ENCODE measurements at regions not wholly inside any gene's neighbourhood (a gene's known extent, or its start where the extent isn't known, plus 50 kb on each side); places are given as distances from the start of the nearest gene placed in this dataset.

GRCh38 chr2:790081-790480 is 112.9 kb upstream of the TMEM18 start:
- H3K36me3 ChIP-seq (ENCODE audit: control insufficient read depth in 2 of 4, insufficient read depth in 4 of 4, low read length in 3 of 4), result no peaks in the 10 kb centered on the region
- no peak overlapping the region for H4K8ac ChIP-seq (ENCODE audit: extremely low read depth, insufficient read depth, low read length)
- H3K4me1 ChIP-seq (replicated peaks in 1 of 4; ENCODE audit: control insufficient read depth in 3 of 4, insufficient read depth in 4 of 4, low read length in 3 of 4), result peaks cover 0 to 3% (median 0%) of the 10 kb centered on the region in 4 experiments; a peak in 1 of 7 replicates
- no peaks in the 10 kb centered on the region for H4K20me1 ChIP-seq (replicated peaks in 1 of 2; ENCODE audit: control insufficient read depth in 1 of 2, insufficient read depth in 2 of 2, low read length in 2 of 2)
- ChIA-PET POLR2A (ENCODE audit: partially characterized antibody) (interaction anchor here (0.5 to 1.7 kb wide), 2 partner anchors 112 to 862 kb away, joined by 3 to 4 read pairs; no protein-coding TSS in a partner anchor), CTCF (ENCODE audit: partially characterized antibody) (interaction anchor here (2.2 kb wide), 1 partner anchor 75 kb away, joined by 11 read pairs; no protein-coding TSS in a partner anchor)
- H3K14ac ChIP-seq (ENCODE audit: insufficient read length), result no peak overlapping the region
- H3K4me2 ChIP-seq (ENCODE audit: insufficient read depth in 1 of 2, low read depth in 2 of 2, low read length in 2 of 2), result no peak overlapping the region
- no peak overlapping the region for H2BK20ac ChIP-seq (ENCODE audit: low read length)
- H2AFZ ChIP-seq (ENCODE audit: low read length), result no peak overlapping the region
- no peak overlapping the region for H2AK5ac ChIP-seq (ENCODE audit: low read depth, low read length)
- H3K79me1 ChIP-seq (ENCODE audit: low read depth, low read length), result no peaks in the 10 kb centered on the region
- DNase-seq (ENCODE audit: low read depth in 1 of 2, low spot score in 2 of 2) (no peak), FAIRE-seq (no peak)
- WGBS, 2 experiments (ENCODE audit: extremely low coverage in 1 of 2, insufficient coverage in 1 of 2, insufficient read length in 1 of 2, insufficient replicate concordance in 2 of 2, low coverage in 1 of 2, low lambda C conversion rate in 2 of 2, missing lambda C conversion rate in 1 of 2), result 90% methylated on average over 1 of the region's 3 CpGs; no CpG with 5 or more reads in 1 of the 2 experiments
- TF ChIP-seq KDM1A (IDR thresholded peaks at IDR 0.05; ENCODE audit: borderline replicate concordance, low read length), result no peak
- no peak for TF ChIP-seq KDM4A (IDR thresholded peaks at IDR 0.05; ENCODE audit: low read depth, low read length, severe bottlenecking)
- H3K23ac ChIP-seq (ENCODE audit: insufficient read length), result no peak overlapping the region
- H3K79me2 ChIP-seq (ENCODE audit: control insufficient read depth in 1 of 2, insufficient read depth in 2 of 2, low read length in 2 of 2), result no peaks in the 10 kb centered on the region
- peaks cover 12% of the 10 kb centered on the region in 2 experiments; a peak in 3 of 4 replicates for H3K9me3 ChIP-seq (ENCODE audit: insufficient read depth in 2 of 2, low read depth in 1 of 2, low read length in 1 of 2)
- H3K4ac ChIP-seq (replicated peaks; ENCODE audit: insufficient read length, low read depth, low read length), result no peak overlapping the region
- no peak overlapping the region for H2BK12ac ChIP-seq (ENCODE audit: low read depth, low read length)
- H3K9ac ChIP-seq (replicated peaks in 1 of 4; ENCODE audit: extremely low read depth in 1 of 4, low read depth in 3 of 4, low read length in 3 of 4), result no peak overlapping the region
- no peak overlapping the region for H3K56ac ChIP-seq (replicated peaks; ENCODE audit: insufficient read length, low read depth, low read length)
- no peak overlapping the region for H2BK15ac ChIP-seq (ENCODE audit: low read length)
- no peaks in the 10 kb centered on the region for H3K23me2 ChIP-seq (ENCODE audit: low read depth, low read length)
- H4K91ac ChIP-seq (replicated peaks; ENCODE audit: insufficient read length, low read length), result no peak overlapping the region
- H2BK5ac ChIP-seq (ENCODE audit: low read depth, low read length), result no peak overlapping the region
- no peak overlapping the region for H4K5ac ChIP-seq (ENCODE audit: insufficient read length, low read depth, low read length)
- no peak overlapping the region for H3K4me3 ChIP-seq (ENCODE audit: extremely low read depth in 1 of 4, insufficient read depth in 2 of 4, low read depth in 3 of 4, low read length in 4 of 4)
- H3K27ac ChIP-seq (ENCODE audit: low read depth, low read length), result no peak overlapping the region
- H2BK120ac ChIP-seq (replicated peaks; ENCODE audit: low read depth, low read length), result no peak overlapping the region
- no peak overlapping the region for H3K18ac ChIP-seq (ENCODE audit: extremely low read depth, low read length)
- H3K27me3 ChIP-seq (replicated peaks in 1 of 4; ENCODE audit: control insufficient read depth in 3 of 4, extremely low read depth in 1 of 4, insufficient read depth in 3 of 4, low read length in 3 of 4), result peaks cover 0 to 6% (median 0%) of the 10 kb centered on the region in 4 experiments; a peak in 2 of 7 replicates
